Hepatocyte (in vitro differentiated cells): ENCODE measurements at regions not wholly inside any gene's neighbourhood (a gene's known extent, or its start where the extent isn't known, plus 50 kb on each side); places are given as distances from the start of the nearest gene placed in this dataset.
A peak's percentile ranks its signal among the peaks of the same experiment; 100 is the strongest.

Experiments used
- DNase-seq: peaks from one replicate; pipeline ENCODE4 v3.0.0-alpha.2; 2016; ENCODE audit warnings: low spot score
- H2AFZ ChIP-seq: fragments of 200-600 bp; sonication (generic); 2 replicates; pipeline ENCODE4 v1.6.0; 2016; ENCODE audit warnings: antibody characterized with exemption, mild to moderate bottlenecking
- H3K27ac ChIP-seq: fragments of 200-600 bp; sonication (generic); 2 replicates; pipeline ENCODE4 v1.5.1; 2016; ENCODE audit warnings: mild to moderate bottlenecking
- H3K27me3 ChIP-seq: fragments of 200-600 bp; sonication (generic); 2 replicates; pipeline ENCODE4 v1.6.1; 2016
- H3K36me3 ChIP-seq: fragments of 200-600 bp; sonication (generic); replicated peaks from 2 replicates; pipeline ENCODE4 v1.5.1; 2016; ENCODE audit warnings: low read depth; ENCODE audit not compliant: insufficient read depth
- H3K4me1 ChIP-seq: fragments of 200-600 bp; sonication (generic); 2 replicates; pipeline ENCODE4 v1.5.1; 2016; ENCODE audit warnings: mild to moderate bottlenecking, moderate library complexity; ENCODE audit not compliant: insufficient read depth
- H3K4me2 ChIP-seq: fragments of 200-600 bp; sonication (generic); 2 replicates; pipeline ENCODE4 v1.6.0; 2016
- H3K4me3 ChIP-seq: fragments of 200-600 bp; sonication (generic); 2 replicates; pipeline ENCODE4 v1.5.1; 2016; ENCODE audit warnings: mild to moderate bottlenecking
- H3K79me2 ChIP-seq: fragments of 200-600 bp; sonication (generic); 2 replicates; pipeline ENCODE4 v1.6.0; 2017; ENCODE audit warnings: mild to moderate bottlenecking
- H3K9me2 ChIP-seq: fragments of 200-600 bp; sonication (generic); replicated peaks from 2 replicates; pipeline ENCODE4 v1.6.0; 2017; ENCODE audit warnings: mild to moderate bottlenecking; ENCODE audit not compliant: insufficient read depth
- H3K9me3 ChIP-seq: fragments of 200-600 bp; sonication (generic); 2 replicates; pipeline ENCODE4 v1.5.1; 2016; ENCODE audit warnings: low read depth, mild to moderate bottlenecking
- H4K20me1 ChIP-seq: fragments of 200-600 bp; sonication (generic); 2 replicates; pipeline ENCODE4 v1.6.0; 2016; ENCODE audit warnings: mild to moderate bottlenecking; ENCODE audit not compliant: insufficient read depth, poor library complexity, severe bottlenecking
- EZH2 ChIP-seq: fragments of 200-600 bp; sonication (generic); IDR thresholded peaks from 2 replicates; pipeline ENCODE4 v1.6.1; 2016; ENCODE audit warnings: antibody characterized with exemption, mild to moderate bottlenecking, borderline replicate concordance
- EZH2phosphoT487 ChIP-seq: fragments of 200-600 bp; sonication (generic); IDR thresholded peaks from one replicate; pipeline ENCODE4 v1.6.1; 2018; ENCODE audit warnings: antibody characterized with exemption, mild to moderate bottlenecking, low read depth, moderate library complexity; ENCODE audit not compliant: unreplicated experiment, severe bottlenecking
- WGBS: methylation state at CpG from one replicate; pipeline ENCODE4 v1.1.6; 2016; ENCODE audit warnings: low lambda C conversion rate; ENCODE audit errors: missing lambda C conversion rate; 5-methylcytosine and 5-hydroxymethylcytosine counted together
- TF ChIP-seq, protein P1 (sequence below): fragments of 200-600 bp; sonication (generic); IDR thresholded peaks from 2 replicates; pipeline ENCODE4 v1.5.1; 2016; ENCODE audit warnings: antibody characterized with exemption, mild to moderate bottlenecking; ENCODE audit not compliant: poor library complexity

DNA sequence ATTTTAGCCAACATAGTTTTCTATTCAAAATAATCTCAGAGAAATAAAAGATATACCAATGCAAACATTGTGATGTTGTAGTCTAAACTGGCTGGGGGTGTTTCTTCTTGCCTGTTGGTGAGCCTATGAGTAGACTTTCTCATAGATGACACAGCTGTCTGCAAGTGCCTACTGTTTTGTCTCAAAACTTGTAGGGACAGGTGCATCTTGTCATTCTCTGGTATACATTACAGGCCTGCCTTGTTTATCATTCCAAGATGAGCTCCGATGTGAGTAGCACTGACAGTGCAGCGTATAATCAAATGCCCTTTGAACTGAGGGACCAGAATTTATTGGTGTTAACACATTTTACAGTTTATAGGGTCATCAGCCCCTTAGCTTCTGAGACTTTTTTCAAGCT, 353.8 kb downstream of the PRDM5 start:
- no peak for DNase-seq
- Histone ChIP-seq H3K27me3 (no peaks in the 10 kb centered on the region), H3K4me3 (no peak overlapping the region), H3K9me3 (no peaks in the 10 kb centered on the region), H2AFZ (no peak overlapping the region), H3K4me2 (no peak overlapping the region), H3K27ac (no peak overlapping the region), H3K36me3 (no peaks in the 10 kb centered on the region), H4K20me1 (no peaks in the 10 kb centered on the region), H3K4me1 (no peaks in the 10 kb centered on the region), H3K9me2 (no peaks in the 10 kb centered on the region), H3K79me2 (no peaks in the 10 kb centered on the region)
- TF ChIP-seq, protein P1, sequence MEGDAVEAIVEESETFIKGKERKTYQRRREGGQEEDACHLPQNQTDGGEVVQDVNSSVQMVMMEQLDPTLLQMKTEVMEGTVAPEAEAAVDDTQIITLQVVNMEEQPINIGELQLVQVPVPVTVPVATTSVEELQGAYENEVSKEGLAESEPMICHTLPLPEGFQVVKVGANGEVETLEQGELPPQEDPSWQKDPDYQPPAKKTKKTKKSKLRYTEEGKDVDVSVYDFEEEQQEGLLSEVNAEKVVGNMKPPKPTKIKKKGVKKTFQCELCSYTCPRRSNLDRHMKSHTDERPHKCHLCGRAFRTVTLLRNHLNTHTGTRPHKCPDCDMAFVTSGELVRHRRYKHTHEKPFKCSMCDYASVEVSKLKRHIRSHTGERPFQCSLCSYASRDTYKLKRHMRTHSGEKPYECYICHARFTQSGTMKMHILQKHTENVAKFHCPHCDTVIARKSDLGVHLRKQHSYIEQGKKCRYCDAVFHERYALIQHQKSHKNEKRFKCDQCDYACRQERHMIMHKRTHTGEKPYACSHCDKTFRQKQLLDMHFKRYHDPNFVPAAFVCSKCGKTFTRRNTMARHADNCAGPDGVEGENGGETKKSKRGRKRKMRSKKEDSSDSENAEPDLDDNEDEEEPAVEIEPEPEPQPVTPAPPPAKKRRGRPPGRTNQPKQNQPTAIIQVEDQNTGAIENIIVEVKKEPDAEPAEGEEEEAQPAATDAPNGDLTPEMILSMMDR = no peak
- TF ChIP-seq EZH2phosphoT487 = no peak
- no peak for TF ChIP-seq EZH2
- 35% methylated on average over 2 of the region's 2 CpGs for WGBS

DNA sequence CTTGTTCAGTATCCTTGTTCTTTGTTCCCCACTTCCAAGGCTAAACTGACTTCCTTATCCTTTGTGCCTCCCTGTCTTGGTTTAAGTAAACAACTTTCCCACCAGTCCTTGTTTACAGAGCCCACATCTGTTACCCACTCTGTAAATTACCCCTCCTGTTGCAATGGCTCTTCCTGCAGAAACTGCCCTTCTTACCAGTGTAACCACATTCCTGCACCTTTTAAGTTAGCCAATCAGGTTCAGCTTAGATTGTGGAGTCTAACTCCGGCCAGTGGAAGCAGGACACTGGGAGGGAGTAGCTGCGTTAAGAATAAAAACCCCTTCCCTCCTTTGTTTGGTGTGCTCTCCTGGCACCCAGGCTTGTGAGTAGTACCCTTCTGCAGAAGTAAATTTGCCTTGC, 360.9 kb downstream of the PRDM5 start:
- peak; percentile 11 for DNase-seq
- H3K27me3 ChIP-seq = no peaks in the 10 kb centered on the region

DNA sequence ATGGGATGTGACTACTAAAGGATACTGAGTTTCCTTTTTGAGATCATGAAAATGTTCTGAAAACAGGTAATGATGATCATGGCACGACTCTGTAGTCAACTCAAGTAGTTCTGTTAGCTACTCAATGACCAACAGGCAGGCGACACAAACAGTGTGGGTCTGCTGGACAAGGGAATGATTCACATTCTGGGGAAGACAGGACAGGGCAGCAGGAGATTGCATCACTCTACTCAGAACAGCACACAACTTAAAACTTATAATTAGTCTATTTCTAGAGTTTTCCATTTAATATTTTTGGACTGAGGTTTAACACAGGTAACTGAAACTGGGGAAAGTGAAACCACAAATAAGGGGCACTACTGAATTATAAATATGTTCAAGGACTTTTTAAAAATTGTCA, 365.2 kb downstream of the PRDM5 start:
- Histone ChIP-seq H4K20me1 (no peaks in the 10 kb centered on the region), H3K79me2 (no peaks in the 10 kb centered on the region), H3K4me2 (no peak overlapping the region), H2AFZ (peak overlapping the region; percentile 4), H3K4me3 (no peak overlapping the region), H3K27ac (no peak overlapping the region), H3K27me3 (no peaks in the 10 kb centered on the region), H3K4me1 (no peaks in the 10 kb centered on the region), H3K9me2 (no peaks in the 10 kb centered on the region), H3K36me3 (no peaks in the 10 kb centered on the region), H3K9me3 (no peaks in the 10 kb centered on the region)
- TF ChIP-seq EZH2 (no peak), EZH2phosphoT487 (no peak)
- TF ChIP-seq, protein P1 = no peak
- 86% methylated on average over 2 of the region's 2 CpGs for WGBS
- no peak for DNase-seq

More for the DNA sequence above, 360.9 kb downstream of the PRDM5 start:
- no peaks in the 10 kb centered on the region for H3K79me2 ChIP-seq
- H3K27ac ChIP-seq = no peak overlapping the region
- H3K9me3 ChIP-seq = no peaks in the 10 kb centered on the region
- no peaks in the 10 kb centered on the region for H3K36me3 ChIP-seq
- no peaks in the 10 kb centered on the region for H3K9me2 ChIP-seq
- TF ChIP-seq, protein P1 = no peak
- peak; percentile 93 for TF ChIP-seq EZH2phosphoT487
- TF ChIP-seq EZH2 = no peak
- no peaks in the 10 kb centered on the region for H4K20me1 ChIP-seq
- peak overlapping the region; percentile 33 for H2AFZ ChIP-seq
- peak overlapping the region; percentile 25 for H3K4me2 ChIP-seq
- no peak overlapping the region for H3K4me3 ChIP-seq
- no peaks in the 10 kb centered on the region for H3K4me1 ChIP-seq
- 4% methylated on average over 2 of the region's 2 CpGs for WGBS

DNA sequence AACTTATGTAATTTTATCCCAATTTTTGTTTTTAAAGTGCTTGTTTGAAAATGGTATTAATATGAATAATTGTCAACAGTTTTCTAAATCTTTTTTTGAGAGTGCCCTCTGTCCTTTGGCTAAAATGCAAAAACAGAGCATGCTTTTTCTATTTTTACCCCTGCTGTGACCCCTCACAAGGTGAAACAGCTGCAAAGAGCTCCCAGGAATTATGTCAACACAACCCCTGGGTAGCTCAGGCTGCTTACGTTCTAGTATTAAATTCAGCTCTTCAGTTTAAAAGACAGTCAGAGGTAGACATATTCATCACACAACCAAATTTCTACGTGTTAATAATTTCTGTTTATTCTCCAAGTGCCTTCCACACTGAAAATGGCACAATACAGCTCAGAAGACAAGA, 367.5 kb downstream of the PRDM5 start:
- WGBS = 66% methylated on average over 2 of the region's 2 CpGs
- no peaks in the 10 kb centered on the region for H3K27me3 ChIP-seq
- H3K4me2 ChIP-seq = no peak overlapping the region
- no peak overlapping the region for H3K4me3 ChIP-seq
- no peaks in the 10 kb centered on the region for H3K79me2 ChIP-seq
- H3K9me3 ChIP-seq = no peaks in the 10 kb centered on the region
- no peaks in the 10 kb centered on the region for H3K4me1 ChIP-seq
- H3K36me3 ChIP-seq = no peaks in the 10 kb centered on the region
- H3K27ac ChIP-seq = no peak overlapping the region
- TF ChIP-seq, protein P1 = no peak
- TF ChIP-seq EZH2phosphoT487 = no peak
- TF ChIP-seq EZH2 = no peak
- H4K20me1 ChIP-seq = no peaks in the 10 kb centered on the region
- no peak overlapping the region for H2AFZ ChIP-seq
- no peak for DNase-seq
- no peaks in the 10 kb centered on the region for H3K9me2 ChIP-seq
